ENCODE measurements at regions not wholly inside any gene's neighbourhood (a gene's known extent, or its start where the extent isn't known, plus 50 kb on each side); places are given as distances from the start of the nearest gene placed in this dataset.

- CTCF ChIA-PET = no interaction called here
- no peak overlapping the region for H3K27ac ChIP-seq (ENCODE audit: extremely low read depth, low read depth, low read length)
Measured at GRCh38 chr3:45317710-45318109, 70.7 kb upstream of the LARS2 start.

GRCh38 chr3:45318689-45319088, 69.7 kb upstream of the LARS2 start:
- Histone ChIP-seq H3K4me1 (ENCODE audit: control insufficient read depth, insufficient read depth, low read length) (no peaks in the 10 kb centered on the region), H3K9me3 (ENCODE audit: control insufficient read depth, insufficient read depth, low read depth, low read length) (no peaks in the 10 kb centered on the region), H3K27ac (ENCODE audit: extremely low read depth, low read depth, low read length) (no peak overlapping the region), H3K4me3 (ENCODE audit: low read depth, low read length) (no peak overlapping the region), H3K36me3 (ENCODE audit: control insufficient read depth in 2 of 2, insufficient read depth in 1 of 2, low read length in 2 of 2) (no peaks in the 10 kb centered on the region)
- ChIA-PET POLR2A (no interaction called here), CTCF (no interaction called here)
- no peak for TF ChIP-seq ZBTB6 (tag by site-specific recombination; IDR thresholded peaks at IDR 0.05)
- TF ChIP-seq SCRT1 (tag by site-specific recombination; IDR thresholded peaks at IDR 0.05; ENCODE audit: borderline replicate concordance) = no peak
- TF ChIP-seq ZNF114 (tag by site-specific recombination; IDR thresholded peaks at IDR 0.05) = no peak
- no peak for TF ChIP-seq ZNF645 (tag by site-specific recombination; IDR thresholded peaks at IDR 0.05)
- no peak for TF ChIP-seq HOXA7 (CRISPR knock-in tag; IDR thresholded peaks at IDR 0.05; ENCODE audit: borderline replicate concordance)
- TF ChIP-seq ZNF214 (tag by site-specific recombination; IDR thresholded peaks at IDR 0.05; ENCODE audit: borderline replicate concordance) = no peak
- TF ChIP-seq ZSCAN4 (tag by site-specific recombination; IDR thresholded peaks at IDR 0.05) = no peak
- no peak for TF ChIP-seq SP2 (tag by site-specific recombination; IDR thresholded peaks at IDR 0.05)
- TF ChIP-seq ZNF184 (tag by site-specific recombination; IDR thresholded peaks at IDR 0.05) = no peak
- no peak for TF ChIP-seq ZNF776 (tag by site-specific recombination; IDR thresholded peaks at IDR 0.05; ENCODE audit: borderline replicate concordance)
- no peak for TF ChIP-seq PATZ1 (tag by site-specific recombination; IDR thresholded peaks at IDR 0.05)
- TF ChIP-seq ZBTB48 (tag by site-specific recombination; IDR thresholded peaks at IDR 0.05) = no peak

More at GRCh38 chr3:45317710-45318109, 70.7 kb upstream of the LARS2 start:
- Histone ChIP-seq H3K9me3 (ENCODE audit: control insufficient read depth, insufficient read depth, low read depth, low read length) (no peaks in the 10 kb centered on the region), H3K36me3 (ENCODE audit: control insufficient read depth in 2 of 2, insufficient read depth in 1 of 2, low read length in 2 of 2) (no peaks in the 10 kb centered on the region), H3K4me1 (ENCODE audit: control insufficient read depth, insufficient read depth, low read length) (no peaks in the 10 kb centered on the region), H3K4me3 (ENCODE audit: low read depth, low read length) (no peak overlapping the region)
- TF ChIP-seq ZNF423 (tag by site-specific recombination; IDR thresholded peaks at IDR 0.05) = no peak
- no peak for TF ChIP-seq ZNF521 (tag by site-specific recombination; IDR thresholded peaks at IDR 0.05)
- TF ChIP-seq ZNF24 (tag by site-specific recombination; IDR thresholded peaks at IDR 0.05) = no peak
- TF ChIP-seq ZNF664 (tag by site-specific recombination; IDR thresholded peaks at IDR 0.05) = no peak
- TF ChIP-seq ZNF530 (tag by site-specific recombination; IDR thresholded peaks at IDR 0.05; ENCODE audit: low read depth) = no peak
- TF ChIP-seq AEBP2 (tag by site-specific recombination; IDR thresholded peaks at IDR 0.05; ENCODE audit: borderline replicate concordance) = no peak
- POLR2A ChIA-PET = interaction anchor here (0.6 kb wide), 1 partner anchor 22 kb away, joined by 3 read pairs; no protein-coding TSS in a partner anchor
